ENCODE measurements at regions not wholly inside any gene's neighbourhood (a gene's known extent, or its start where the extent isn't known, plus 50 kb on each side); places are given as distances from the start of the nearest gene placed in this dataset.

DNA sequence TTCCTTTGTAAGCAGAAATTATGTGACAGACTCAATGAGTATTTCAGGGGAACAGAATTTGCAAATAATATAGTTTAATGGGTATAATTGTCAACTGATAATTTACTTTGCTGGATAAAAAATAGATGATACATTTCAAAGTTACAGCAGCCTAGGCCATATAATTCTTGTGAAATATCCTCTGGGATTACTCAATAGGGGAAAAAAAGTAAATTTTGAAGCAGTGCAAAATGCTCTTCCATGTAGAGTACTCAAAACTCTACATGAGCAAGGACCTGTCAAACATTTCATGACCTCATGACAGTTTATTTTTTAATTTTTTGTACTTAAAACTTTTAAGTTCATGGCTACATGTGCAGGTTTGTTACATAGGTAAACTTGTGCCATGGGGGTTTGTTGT is 163.3 kb downstream of the DACT1 start:
- FAIRE-seq (no peak), DNase-seq (ENCODE audit: insufficient read length, low spot score) (no peak)
- no peak for TF ChIP-seq POLR2A (IDR thresholded peaks at IDR 0.05; ENCODE audit: low read depth, low read length)

DNA sequence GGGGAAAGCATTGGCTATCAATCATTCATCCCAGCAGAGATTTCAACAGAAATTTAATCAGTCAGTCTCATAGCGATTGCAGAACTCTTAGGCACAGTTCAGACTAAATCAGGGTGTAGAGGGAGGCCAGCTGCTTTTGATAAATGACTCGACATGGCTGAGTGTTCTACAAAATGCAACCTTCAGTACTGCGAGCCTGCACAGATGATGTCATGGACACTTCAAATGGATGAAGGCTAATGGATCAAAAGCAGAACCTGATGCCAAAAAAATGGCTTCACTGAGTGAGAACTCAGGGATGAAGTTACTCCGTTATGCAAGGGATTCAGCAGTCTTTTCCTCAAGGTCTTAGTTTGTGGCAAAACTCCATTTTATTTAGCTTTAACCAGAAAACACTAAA is 167.3 kb downstream of the DACT1 start:
- DNase-seq (ENCODE audit: insufficient read length, low spot score) (no peak), FAIRE-seq (no peak)
- TF ChIP-seq POLR2A (IDR thresholded peaks at IDR 0.05; ENCODE audit: low read depth, low read length), result no peak
- no peak for TF ChIP-seq TAF1 (IDR thresholded peaks at IDR 0.05; ENCODE audit: low read depth, low read length)
- TF ChIP-seq PAX5 (IDR thresholded peaks at IDR 0.05; ENCODE audit: insufficient read depth, low read length, severe bottlenecking), result no peak
- no peak for TF ChIP-seq POU2F2 (IDR thresholded peaks at IDR 0.05; ENCODE audit: low read depth, low read length)
- no peak for TF ChIP-seq POLR2AphosphoS5 (IDR thresholded peaks at IDR 0.05; ENCODE audit: low read depth, low read length)
- no peak for TF ChIP-seq SPI1 (IDR thresholded peaks at IDR 0.05; ENCODE audit: low read depth, low read length)

GRCh38 chr14:58805605-58806409 is 168.0 kb downstream of the DACT1 start:
- TF ChIP-seq TAF1 (IDR thresholded peaks at IDR 0.05; ENCODE audit: low read depth, low read length) (no peak), POLR2AphosphoS5 (IDR thresholded peaks at IDR 0.05; ENCODE audit: low read depth, low read length) (no peak), POU2F2 (IDR thresholded peaks at IDR 0.05; ENCODE audit: low read depth, low read length) (no peak), PAX5 (IDR thresholded peaks at IDR 0.05; ENCODE audit: insufficient read depth, low read length, severe bottlenecking) (no peak), POLR2A (IDR thresholded peaks at IDR 0.05; ENCODE audit: low read depth, low read length) (no peak), SPI1 (IDR thresholded peaks at IDR 0.05; ENCODE audit: low read depth, low read length) (no peak)
- DNase-seq (ENCODE audit: insufficient read length, low spot score) (no peak), FAIRE-seq (no peak)

- FAIRE-seq (no peak), DNase-seq (ENCODE audit: insufficient read length, low spot score) (no peak)
- TF ChIP-seq PAX5 (IDR thresholded peaks at IDR 0.05; ENCODE audit: insufficient read depth, low read length, severe bottlenecking), result no peak
- TF ChIP-seq POLR2AphosphoS5 (IDR thresholded peaks at IDR 0.05; ENCODE audit: low read depth, low read length), result no peak
- TF ChIP-seq POLR2A (IDR thresholded peaks at IDR 0.05; ENCODE audit: low read depth, low read length), result no peak
- TF ChIP-seq SPI1 (IDR thresholded peaks at IDR 0.05; ENCODE audit: low read depth, low read length), result no peak
- TF ChIP-seq POU2F2 (IDR thresholded peaks at IDR 0.05; ENCODE audit: low read depth, low read length), result no peak
- no peak for TF ChIP-seq TAF1 (IDR thresholded peaks at IDR 0.05; ENCODE audit: low read depth, low read length)
These were observed 169.4 kb downstream of the DACT1 start for GRCh38 chr14:58807191-58807590.

DNA sequence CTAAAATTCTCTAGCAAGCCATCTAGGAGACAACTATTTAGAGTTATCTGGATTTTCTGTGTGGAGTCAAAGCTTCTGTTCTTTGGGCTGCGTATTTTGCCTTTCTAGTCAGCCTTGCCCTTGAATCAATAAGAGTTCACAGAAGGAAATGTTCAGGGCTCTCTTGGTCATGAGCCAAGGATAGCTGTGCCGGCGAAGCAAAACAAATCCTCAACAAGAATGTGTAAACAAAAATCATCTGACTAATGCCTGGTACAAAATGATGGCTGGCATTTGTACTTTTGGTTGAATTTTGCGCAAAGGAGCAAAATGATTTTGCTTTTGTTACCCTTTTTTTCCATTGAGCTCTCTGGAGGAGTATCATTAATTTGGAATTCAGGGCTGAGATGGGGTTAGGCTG is 171.1 kb downstream of the DACT1 start:
- no peak for DNase-seq (ENCODE audit: insufficient read length, low spot score)
- FAIRE-seq, result no peak
- no peak for TF ChIP-seq POU2F2 (IDR thresholded peaks at IDR 0.05; ENCODE audit: low read depth, low read length)
- TF ChIP-seq POLR2AphosphoS5 (IDR thresholded peaks at IDR 0.05; ENCODE audit: low read depth, low read length), result no peak
- TF ChIP-seq SPI1 (IDR thresholded peaks at IDR 0.05; ENCODE audit: low read depth, low read length), result no peak
- TF ChIP-seq PAX5 (IDR thresholded peaks at IDR 0.05; ENCODE audit: insufficient read depth, low read length, severe bottlenecking), result no peak
- no peak for TF ChIP-seq TAF1 (IDR thresholded peaks at IDR 0.05; ENCODE audit: low read depth, low read length)
- TF ChIP-seq POLR2A (IDR thresholded peaks at IDR 0.05; ENCODE audit: low read depth, low read length), result no peak

DNA sequence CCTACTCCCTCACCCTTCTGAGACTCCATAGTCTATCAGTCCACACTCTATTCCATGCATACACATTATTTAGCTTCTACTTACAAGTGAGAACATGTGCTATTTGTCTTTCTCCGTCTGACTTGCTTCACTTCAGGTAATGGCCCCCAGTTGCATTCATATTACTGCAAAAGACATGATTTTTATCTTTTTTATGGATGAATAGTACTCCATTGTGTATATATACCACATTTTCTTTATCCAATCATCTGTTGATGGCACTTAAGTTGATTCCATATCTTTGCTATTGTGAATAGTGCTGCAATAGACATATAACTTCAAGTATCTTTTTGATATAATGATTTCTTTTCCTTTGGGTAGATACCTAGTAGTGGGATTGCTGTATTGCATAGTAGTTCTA is 171.8 kb downstream of the DACT1 start:
- DNase-seq (ENCODE audit: insufficient read length, low spot score), result no peak
- TF ChIP-seq POU2F2 (IDR thresholded peaks at IDR 0.05; ENCODE audit: low read depth, low read length) (no peak), POLR2AphosphoS5 (IDR thresholded peaks at IDR 0.05; ENCODE audit: low read depth, low read length) (no peak), SPI1 (IDR thresholded peaks at IDR 0.05; ENCODE audit: low read depth, low read length) (no peak), PAX5 (IDR thresholded peaks at IDR 0.05; ENCODE audit: insufficient read depth, low read length, severe bottlenecking) (no peak), TAF1 (IDR thresholded peaks at IDR 0.05; ENCODE audit: low read depth, low read length) (no peak)
- FAIRE-seq, result no peak

DNA sequence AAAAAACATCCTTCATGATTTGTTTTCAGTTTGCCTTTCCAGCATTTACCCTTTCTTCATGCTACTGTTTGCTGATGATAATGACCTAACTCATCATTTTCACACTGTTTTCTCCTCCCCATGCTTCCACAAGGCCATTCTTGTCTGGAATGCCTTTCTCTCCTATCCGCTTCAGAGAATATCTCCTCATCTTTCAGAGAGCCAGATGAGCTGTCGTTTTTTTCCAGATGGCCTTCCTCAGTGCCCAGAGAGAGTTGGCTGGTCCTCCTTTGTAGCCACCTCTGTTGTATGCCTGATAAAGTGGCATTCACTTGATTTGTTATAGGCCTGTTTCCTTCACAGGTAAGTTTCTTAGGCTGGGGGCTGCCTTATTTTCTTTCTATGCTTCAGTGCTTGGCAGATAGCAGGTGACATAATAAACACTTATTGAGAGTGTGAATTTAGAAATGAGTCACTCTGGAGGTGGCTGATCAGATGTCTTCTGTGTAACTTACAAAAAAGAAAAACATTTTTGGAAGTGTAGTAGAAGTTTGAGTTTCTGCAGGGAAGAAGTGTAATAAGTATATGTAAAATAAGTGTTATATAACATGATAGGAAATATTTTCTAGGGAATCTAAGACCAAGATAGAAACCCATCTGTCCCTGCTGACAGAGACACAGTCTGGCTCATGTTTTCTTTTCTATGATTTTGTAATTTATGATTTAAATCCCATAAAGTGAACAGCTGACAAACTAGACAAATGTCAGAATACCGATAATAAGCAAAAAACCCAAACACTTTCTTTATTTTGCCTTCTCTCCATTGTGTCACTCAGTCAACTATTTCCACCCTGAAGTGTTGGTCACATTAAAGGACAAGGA is 174.5 kb downstream of the DACT1 start:
- no peak for FAIRE-seq
- no peak for TF ChIP-seq TAF1 (IDR thresholded peaks at IDR 0.05; ENCODE audit: low read depth, low read length)
- no peak for DNase-seq (ENCODE audit: insufficient read length, low spot score)

DNA sequence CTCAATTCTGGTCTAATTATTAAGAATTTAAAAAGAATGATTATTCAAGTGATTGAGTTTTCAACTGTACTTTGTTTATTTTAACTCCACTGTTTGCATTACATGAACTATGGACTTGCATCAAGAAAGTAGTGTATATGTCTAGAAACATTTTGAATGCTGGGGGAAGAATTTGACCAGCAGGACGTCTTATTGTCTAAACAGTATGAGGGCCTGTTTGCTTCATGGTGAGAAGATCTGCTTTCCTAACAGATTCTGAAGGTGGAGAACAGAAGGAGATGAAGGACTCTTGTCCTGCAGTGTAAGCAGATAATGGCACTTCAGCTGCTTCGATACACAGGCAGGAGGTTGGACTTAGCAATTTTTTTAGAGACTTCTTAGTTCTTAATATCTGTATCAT is 176.0 kb downstream of the DACT1 start:
- DNase-seq (ENCODE audit: insufficient read length, low spot score) (no peak), FAIRE-seq (no peak)
- TF ChIP-seq POU2F2 (IDR thresholded peaks at IDR 0.05; ENCODE audit: low read depth, low read length) (no peak), POLR2AphosphoS5 (IDR thresholded peaks at IDR 0.05; ENCODE audit: low read depth, low read length) (no peak), POLR2A (IDR thresholded peaks at IDR 0.05; ENCODE audit: low read depth, low read length) (no peak), PAX5 (IDR thresholded peaks at IDR 0.05; ENCODE audit: insufficient read depth, low read length, severe bottlenecking) (no peak), TAF1 (IDR thresholded peaks at IDR 0.05; ENCODE audit: low read depth, low read length) (no peak), SPI1 (IDR thresholded peaks at IDR 0.05; ENCODE audit: low read depth, low read length) (no peak)

DNA sequence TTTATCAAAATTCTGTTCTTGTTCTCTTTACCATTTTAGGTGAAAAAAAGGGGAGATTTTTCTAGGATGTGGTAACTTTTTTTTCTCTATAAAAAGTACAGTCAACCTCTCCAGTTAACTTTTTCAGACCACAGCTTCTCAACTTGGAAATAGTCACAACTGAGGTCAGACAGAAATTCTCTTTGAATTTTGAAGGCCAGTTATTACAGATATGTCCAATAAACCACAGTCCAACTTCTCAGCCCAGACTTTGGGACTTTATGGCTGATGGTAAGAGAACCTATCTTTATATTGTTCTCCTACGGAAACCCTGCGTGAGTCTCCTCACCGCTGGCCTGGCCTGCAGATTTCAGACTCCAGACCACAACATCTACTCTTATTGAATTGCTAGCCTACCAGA is 176.7 kb downstream of the DACT1 start:
- no peak for DNase-seq (ENCODE audit: insufficient read length, low spot score)
- FAIRE-seq, result no peak
- TF ChIP-seq TAF1 (IDR thresholded peaks at IDR 0.05; ENCODE audit: low read depth, low read length), result no peak
- TF ChIP-seq POLR2AphosphoS5 (IDR thresholded peaks at IDR 0.05; ENCODE audit: low read depth, low read length), result no peak
- TF ChIP-seq PAX5 (IDR thresholded peaks at IDR 0.05; ENCODE audit: insufficient read depth, low read length, severe bottlenecking), result no peak
- TF ChIP-seq POU2F2 (IDR thresholded peaks at IDR 0.05; ENCODE audit: low read depth, low read length), result no peak
- TF ChIP-seq POLR2A (IDR thresholded peaks at IDR 0.05; ENCODE audit: low read depth, low read length), result no peak
- TF ChIP-seq SPI1 (IDR thresholded peaks at IDR 0.05; ENCODE audit: low read depth, low read length), result no peak
